ENCODE measurements at regions not wholly inside any gene's neighbourhood (a gene's known extent, or its start where the extent isn't known, plus 50 kb on each side); places are given as distances from the start of the nearest gene placed in this dataset. TPM values are rescaled to one million over a fixed set of nuclear protein-coding genes. Genes with fewer than 3 reads are reported as not detected.

Small RNA genes in the stretch of these regions (small RNA-seq; reads per million reads assigned to genes)
- gene AL159169.1 = not detected
